T-cell (primary cell): ENCODE measurements at regions not wholly inside any gene's neighbourhood (a gene's known extent, or its start where the extent isn't known, plus 50 kb on each side); places are given as distances from the start of the nearest gene placed in this dataset.

Experiments used
- ATAC-seq, 4 experiments: fragments of 200-7000 bp in 3 of 4; fragments of 150-1000 bp in 1 of 4; cut with Tn5 transposase; replicated peaks in 1 of 4; 1 replicate in 3 of 4; 2 replicates in 1 of 4; pipeline ENCODE4 v1.10.0; 2021; ENCODE audit warnings: moderate library complexity in 3 of 4, mild to moderate bottlenecking in 2 of 4, moderate number of reproducible peaks in 1 of 4
- CTCF ChIA-PET, 2 donors: fragments of 300-600 bp; sonication (Branson Sonifier 250); formaldehyde crosslinking; loops; one replicate each; lab custom pipeline; 2022; ENCODE audit warnings: antibody characterized with exemption in 2 of 2; lab: Charles Lee
- POLR2A ChIA-PET, 2 donors: fragments of 300-600 bp; sonication (Branson Sonifier 250); formaldehyde crosslinking; loops; one replicate each; lab custom pipeline; 2022; ENCODE audit warnings: antibody characterized with exemption in 2 of 2; lab: Charles Lee
- DNase-seq, 35 experiments: peaks; one replicate each; pipeline versions ENCODE4 v3.0.0 to v3.0.0-alpha.2; 2013 to 2023
- H3K27ac ChIP-seq: one replicate; pipeline ENCODE4 v1.5.1; 2013; ENCODE audit warnings: low read length
- H3K27me3 ChIP-seq, 2 experiments: replicated peaks in 1 of 2; 1 replicate in 1 of 2; 2 replicates in 1 of 2; pipeline versions ENCODE4 v1.6.1 to v1.7.0; 2013; ENCODE audit warnings: low read length in 1 of 2, mixed read lengths in 1 of 2; ENCODE audit not compliant: control insufficient read depth in 2 of 2, insufficient read depth in 2 of 2; ENCODE audit errors: extremely low read depth in 1 of 2
- H3K36me3 ChIP-seq, 2 donors: 1 replicate in 1 of 2; 2 replicates in 1 of 2; pipeline versions ENCODE4 v1.6.1 to v1.7.0; 2013; ENCODE audit warnings: low read length in 1 of 2; ENCODE audit not compliant: control insufficient read depth in 2 of 2, insufficient read depth in 1 of 2; ENCODE audit errors: extremely low read depth in 1 of 2
- H3K4me1 ChIP-seq, 2 experiments: 1 replicate in 1 of 2; 2 replicates in 1 of 2; pipeline versions ENCODE4 v1.6.1 to v1.7.0; 2013; ENCODE audit warnings: low read length in 2 of 2, mixed read lengths in 1 of 2; ENCODE audit not compliant: insufficient read depth in 2 of 2, control insufficient read depth in 1 of 2; ENCODE audit errors: extremely low read depth in 1 of 2
- H3K4me3 ChIP-seq, 2 donors: 1 replicate in 1 of 2; 2 replicates in 1 of 2; pipeline versions ENCODE4 v1.5.1 to v1.7.0; 2013; ENCODE audit warnings: mild to moderate bottlenecking in 2 of 2, low read length in 1 of 2, moderate library complexity in 1 of 2; ENCODE audit not compliant: control insufficient read depth in 1 of 2; ENCODE audit errors: extremely low read depth in 1 of 2
- H3K9me3 ChIP-seq: 2 replicates; pipeline ENCODE4 v1.7.0; 2013
- H3K27ac Mint-ChIP-seq, 2 donors: one replicate each; pipeline ENCODE4 v1.8.0; 2020 to 2021; ENCODE audit warnings: mild to moderate bottlenecking in 2 of 2, mixed read lengths in 2 of 2
- H3K27me3 Mint-ChIP-seq, 2 donors: one replicate each; pipeline ENCODE4 v1.8.0; 2021 to 2022; ENCODE audit warnings: mixed read lengths in 2 of 2
- H3K36me3 Mint-ChIP-seq: one replicate; pipeline ENCODE4 v1.8.0; 2021; ENCODE audit warnings: mixed read lengths
- H3K4me1 Mint-ChIP-seq, 3 donors: one replicate each; pipeline ENCODE4 v1.8.0; 2020 to 2022; ENCODE audit warnings: mixed read lengths in 3 of 3, mild to moderate bottlenecking in 1 of 3
- H3K4me3 Mint-ChIP-seq, 3 donors: one replicate each; pipeline ENCODE4 v1.8.0; 2020 to 2022; ENCODE audit warnings: mild to moderate bottlenecking in 3 of 3, mixed read lengths in 3 of 3, moderate library complexity in 3 of 3
- H3K9me3 Mint-ChIP-seq, 3 donors: one replicate each; pipeline ENCODE4 v1.8.0; 2020 to 2022; ENCODE audit warnings: mixed read lengths in 3 of 3
- WGBS: methylation state at CpG from one replicate; pipeline ENCODE4 v1.1.5; 2013; ENCODE audit warnings: missing lambda C conversion rate; ENCODE audit not compliant: insufficient coverage; 5-methylcytosine and 5-hydroxymethylcytosine counted together

DNA sequence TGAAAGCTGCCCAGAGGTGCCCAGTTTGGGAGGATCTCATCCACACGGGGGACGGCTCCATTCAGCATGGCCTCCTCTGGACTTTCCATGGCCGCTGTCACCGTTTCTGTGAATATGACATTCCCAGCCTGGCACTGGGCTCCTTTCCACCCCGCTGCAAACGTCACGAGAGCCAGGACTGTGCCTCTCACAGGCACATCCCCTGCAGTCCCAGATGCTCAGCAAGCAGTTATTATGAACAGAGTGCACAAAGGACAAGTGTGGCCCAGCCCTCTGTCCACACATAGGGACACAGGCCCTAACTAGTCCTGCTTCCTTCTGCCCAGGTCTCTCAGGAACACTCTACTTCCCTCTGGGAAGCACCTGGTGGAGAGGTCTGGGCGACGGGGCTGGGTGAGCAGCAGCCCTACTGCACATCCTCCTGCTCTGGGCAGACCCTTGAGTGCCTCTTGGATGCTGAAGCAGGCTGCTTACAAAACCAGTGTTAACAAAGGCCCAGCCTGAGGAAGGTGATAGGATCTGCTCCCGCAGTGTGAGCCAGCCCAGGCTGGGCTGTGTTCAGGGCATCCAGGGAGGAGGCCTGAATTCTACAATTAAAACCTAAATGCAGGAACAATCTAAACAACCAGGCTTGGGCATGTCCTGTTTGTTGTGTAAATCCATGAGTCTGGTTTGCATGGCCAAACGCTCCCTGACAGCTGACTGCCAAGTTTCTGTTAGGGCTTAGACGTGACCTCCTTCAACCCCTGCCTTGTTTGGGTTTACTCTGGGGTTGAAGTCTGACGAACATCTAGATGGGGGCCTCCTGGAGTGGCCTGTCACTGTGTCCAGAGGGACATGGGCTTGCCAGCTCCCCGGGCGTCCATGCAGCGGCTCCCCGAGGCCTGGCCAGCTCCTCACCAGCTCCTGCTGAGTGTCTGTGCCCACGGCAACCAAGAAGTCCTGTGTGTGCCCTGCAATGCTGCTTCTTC lies 269.8 kb downstream of the GADD45G start:
- ChIA-PET CTCF (no interaction called here), POLR2A (no interaction called here)
- H3K27ac ChIP-seq: no peak overlapping the region
- no peak overlapping the region for H3K27ac Mint-ChIP-seq
- peaks cover 0 to 4% of the 10 kb centered on the region in 2 experiments for H3K27me3 ChIP-seq
- H3K4me3 Mint-ChIP-seq: no peak overlapping the region
- H3K36me3 Mint-ChIP-seq: no peaks in the 10 kb centered on the region
- WGBS: 80% methylated on average over 17 of the region's 18 CpGs
- H3K9me3 Mint-ChIP-seq: no peaks in the 10 kb centered on the region
- H3K4me3 ChIP-seq: no peak overlapping the region
- H3K4me1 Mint-ChIP-seq: no peaks in the 10 kb centered on the region
- ATAC-seq (no peak), DNase-seq (peak in 1 of 35 experiments; percentile 7)
- no peaks in the 10 kb centered on the region for H3K36me3 ChIP-seq
- H3K4me1 ChIP-seq: no peaks in the 10 kb centered on the region
- no peaks in the 10 kb centered on the region for H3K27me3 Mint-ChIP-seq
- no peaks in the 10 kb centered on the region for H3K9me3 ChIP-seq

DNA sequence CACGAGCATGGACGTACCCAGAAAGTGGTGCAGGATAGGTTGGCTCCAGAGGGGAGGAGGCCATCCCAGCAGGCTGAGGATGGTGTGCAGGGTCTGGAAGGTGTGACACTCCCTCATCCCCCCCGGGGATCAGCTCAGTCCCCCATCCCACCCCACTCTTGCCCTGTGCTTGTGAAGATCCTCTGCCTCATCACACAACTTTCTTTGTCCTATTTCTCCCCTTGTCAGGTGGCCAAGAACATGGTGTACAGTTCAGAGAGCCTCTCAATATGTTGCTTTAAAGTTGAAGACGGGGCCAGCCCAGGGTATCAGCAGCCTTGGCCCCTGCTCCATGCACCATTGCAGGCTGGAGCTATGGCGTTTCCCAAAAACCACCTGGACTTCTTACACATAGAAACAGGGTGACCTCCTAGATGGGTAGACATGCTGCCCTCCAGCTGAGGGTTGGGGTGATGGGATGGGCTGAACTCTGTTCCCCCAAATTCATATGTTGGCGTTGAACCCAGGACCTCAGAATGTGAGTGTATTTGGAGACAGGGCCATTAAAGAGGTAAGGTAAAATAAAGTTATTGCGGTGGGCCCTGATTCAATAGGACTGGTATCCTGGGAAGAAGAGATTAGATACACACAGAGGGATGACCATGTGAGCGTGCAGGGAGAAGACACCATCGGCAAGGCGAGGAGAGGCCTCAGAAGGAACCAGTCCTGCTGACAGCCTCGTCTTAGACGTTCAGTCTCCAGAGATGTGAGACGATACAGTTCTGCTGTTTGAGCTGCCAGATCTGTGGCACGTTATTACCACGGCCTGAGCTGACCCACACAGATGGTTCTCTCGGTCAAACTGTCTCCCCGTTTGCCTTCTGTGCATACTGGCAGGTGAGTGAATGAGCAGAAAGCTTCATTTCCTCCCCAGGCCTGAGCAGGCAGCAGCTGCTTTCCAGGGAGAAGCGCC lies 272.5 kb downstream of the GADD45G start:
- no peaks in the 10 kb centered on the region for H3K9me3 Mint-ChIP-seq
- Histone ChIP-seq H3K27ac (no peak overlapping the region), H3K27me3 (peaks cover 0 to under 1% of the 10 kb centered on the region in 2 experiments), H3K4me1 (no peaks in the 10 kb centered on the region), H3K4me3 (no peak overlapping the region), H3K9me3 (no peaks in the 10 kb centered on the region), H3K36me3 (no peaks in the 10 kb centered on the region)
- no peaks in the 10 kb centered on the region for H3K36me3 Mint-ChIP-seq
- no peak overlapping the region for H3K4me3 Mint-ChIP-seq
- ATAC-seq: no peak
- ChIA-PET POLR2A (interaction anchor here in 1 of 2 donors (0.6 kb wide), 1 partner anchor 10 kb away, joined by 3 read pairs; no protein-coding TSS in a partner anchor), CTCF (no interaction called here)
- H3K4me1 Mint-ChIP-seq: no peaks in the 10 kb centered on the region
- 84% methylated on average over 12 of the region's 18 CpGs for WGBS
- no peaks in the 10 kb centered on the region for H3K27me3 Mint-ChIP-seq
- peak in 2 of 35 experiments; percentile 2 to 3 for DNase-seq
- no peak overlapping the region for H3K27ac Mint-ChIP-seq

DNA sequence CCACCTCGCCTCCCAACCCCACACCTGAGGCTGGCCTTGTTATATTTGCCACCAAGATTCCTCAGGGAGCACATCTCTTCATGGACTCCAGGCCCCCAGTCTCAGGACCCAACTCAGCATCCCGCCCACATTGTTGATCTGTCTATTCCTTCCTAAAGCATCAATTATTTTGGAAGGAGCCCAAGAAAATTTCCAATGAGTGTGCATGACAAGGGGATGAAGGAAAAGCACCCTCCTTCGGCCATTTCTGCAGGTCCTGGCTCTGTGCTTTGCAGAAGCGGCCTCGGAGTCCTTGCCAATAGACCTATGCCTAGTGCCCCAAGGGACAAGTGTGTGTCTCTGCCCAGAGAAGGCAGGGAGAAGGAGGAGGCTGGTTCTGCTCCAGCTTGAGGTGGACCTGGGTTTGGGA lies 273.2 kb downstream of the GADD45G start:
- Histone ChIP-seq H3K27ac (no peak overlapping the region), H3K9me3 (no peaks in the 10 kb centered on the region), H3K27me3 (no peaks in the 10 kb centered on the region), H3K36me3 (no peaks in the 10 kb centered on the region), H3K4me1 (peaks cover 0 to 4% of the 10 kb centered on the region in 2 experiments), H3K4me3 (no peak overlapping the region)
- DNase-seq (peak in 1 of 35 experiments; percentile 7), ATAC-seq (no peak)
- H3K4me1 Mint-ChIP-seq: no peaks in the 10 kb centered on the region
- H3K9me3 Mint-ChIP-seq: no peaks in the 10 kb centered on the region
- ChIA-PET CTCF (no interaction called here), POLR2A (no interaction called here)
- H3K4me3 Mint-ChIP-seq: no peak overlapping the region
- 80% methylated on average over 1 of the region's 5 CpGs for WGBS
- no peak overlapping the region for H3K27ac Mint-ChIP-seq
- H3K36me3 Mint-ChIP-seq: no peaks in the 10 kb centered on the region
- H3K27me3 Mint-ChIP-seq: no peaks in the 10 kb centered on the region

DNA sequence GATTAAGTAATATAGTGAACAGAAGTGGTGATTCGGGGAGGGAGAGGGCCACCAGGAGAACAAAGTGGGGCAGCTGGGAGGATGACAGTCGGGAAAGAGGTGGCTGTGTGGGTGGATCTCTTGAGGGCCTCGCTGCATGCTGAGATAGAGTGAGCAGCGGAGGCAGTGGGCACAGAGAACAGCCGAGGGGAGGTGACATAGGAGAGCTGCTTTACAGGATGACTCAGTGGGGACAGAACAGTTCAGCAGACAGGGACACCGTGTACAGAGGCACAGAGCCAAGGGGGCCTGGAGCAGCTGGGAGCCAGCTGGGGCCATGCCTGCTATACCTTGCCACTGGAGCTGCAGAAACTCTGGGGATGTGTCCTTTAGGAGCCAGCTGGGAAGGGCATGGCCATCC lies 273.9 kb downstream of the GADD45G start:
- ChIA-PET CTCF (no interaction called here), POLR2A (no interaction called here)
- Histone ChIP-seq H3K4me3 (no peak overlapping the region), H3K4me1 (peaks cover 0 to 4% of the 10 kb centered on the region in 2 experiments), H3K27ac (no peak overlapping the region), H3K27me3 (no peaks in the 10 kb centered on the region), H3K9me3 (no peaks in the 10 kb centered on the region), H3K36me3 (no peaks in the 10 kb centered on the region)
- Mint-ChIP-seq H3K27me3 (no peaks in the 10 kb centered on the region), H3K4me1 (no peaks in the 10 kb centered on the region), H3K9me3 (no peaks in the 10 kb centered on the region), H3K4me3 (no peak overlapping the region), H3K27ac (no peak overlapping the region), H3K36me3 (no peaks in the 10 kb centered on the region)
- DNase-seq: peak in 1 of 35 experiments; percentile 10
- no peak for ATAC-seq
- 71% methylated on average over 6 of the region's 6 CpGs for WGBS

DNA sequence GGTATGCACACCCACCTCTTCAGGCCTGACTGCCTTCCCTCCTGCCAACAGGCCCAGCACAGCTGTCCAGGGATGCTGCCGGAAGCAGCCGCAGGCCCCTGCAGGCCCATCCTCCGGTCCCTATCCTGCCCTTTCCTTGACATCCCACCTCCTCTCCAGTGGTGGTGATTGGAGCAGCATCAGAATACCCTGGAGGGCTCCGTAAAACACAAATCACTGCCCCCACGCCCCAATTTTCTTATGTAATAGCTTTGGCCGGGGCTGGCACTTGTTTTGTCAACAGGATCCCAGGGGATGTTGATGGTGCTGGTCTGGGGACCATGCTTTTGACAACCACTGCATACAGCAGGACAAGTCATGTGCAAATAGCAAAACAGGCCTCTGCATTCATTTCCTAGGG lies 274.5 kb downstream of the GADD45G start:
- no peaks in the 10 kb centered on the region for H3K36me3 ChIP-seq
- H3K27me3 Mint-ChIP-seq: no peaks in the 10 kb centered on the region
- POLR2A ChIA-PET: no interaction called here
- H3K27ac Mint-ChIP-seq: no peak overlapping the region
- no peaks in the 10 kb centered on the region for H3K4me1 Mint-ChIP-seq
- DNase-seq (no peak), ATAC-seq (peak in 1 of 4 experiments; percentile 29)
- H3K4me3 ChIP-seq: no peak overlapping the region
- H3K9me3 ChIP-seq: no peaks in the 10 kb centered on the region
- peaks cover 0 to 4% of the 10 kb centered on the region in 2 experiments for H3K4me1 ChIP-seq
- WGBS: no CpG with 5 or more reads among the region's 6 CpGs
- no peak overlapping the region for H3K4me3 Mint-ChIP-seq
- no peaks in the 10 kb centered on the region for H3K36me3 Mint-ChIP-seq
- no peak overlapping the region for H3K27ac ChIP-seq
- CTCF ChIA-PET: interaction anchor here in 1 of 2 donors (0.9 kb wide), 1 partner anchor 276 kb away, joined by 4 read pairs; no protein-coding TSS in a partner anchor
- no peaks in the 10 kb centered on the region for H3K27me3 ChIP-seq
- no peaks in the 10 kb centered on the region for H3K9me3 Mint-ChIP-seq

DNA sequence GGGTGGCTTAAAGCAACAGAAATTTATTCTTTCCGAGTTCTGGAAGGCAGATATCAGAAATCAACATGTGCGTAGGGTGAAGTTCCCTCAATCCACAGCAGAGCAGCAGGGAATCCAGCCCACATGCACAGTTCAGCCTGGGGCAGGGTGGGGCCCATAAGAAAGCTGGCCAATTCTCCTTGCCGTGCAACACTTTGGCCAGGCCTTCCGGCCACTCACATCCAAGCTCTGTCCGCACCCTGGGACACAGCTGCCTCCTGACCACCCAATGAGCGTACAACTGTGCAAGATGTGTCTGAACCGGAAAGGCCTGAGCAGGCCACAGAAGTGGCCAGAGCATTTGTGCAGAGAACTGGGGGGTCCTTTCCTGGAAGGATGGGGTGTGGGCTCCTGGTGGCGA lies 274.9 kb downstream of the GADD45G start:
- no peaks in the 10 kb centered on the region for H3K9me3 Mint-ChIP-seq
- CTCF ChIA-PET: interaction anchor here in 1 of 2 donors (0.9 kb wide), 1 partner anchor 277 kb away, joined by 4 read pairs; no protein-coding TSS in a partner anchor
- Histone ChIP-seq H3K9me3 (no peaks in the 10 kb centered on the region), H3K27ac (no peak overlapping the region), H3K27me3 (no peaks in the 10 kb centered on the region), H3K4me1 (peaks cover 0 to 4% of the 10 kb centered on the region in 2 experiments), H3K36me3 (no peaks in the 10 kb centered on the region), H3K4me3 (no peak overlapping the region)
- H3K27me3 Mint-ChIP-seq: no peaks in the 10 kb centered on the region
- no peak for DNase-seq
- ATAC-seq: no peak
- H3K36me3 Mint-ChIP-seq: no peaks in the 10 kb centered on the region
- POLR2A ChIA-PET: no interaction called here
- no peak overlapping the region for H3K4me3 Mint-ChIP-seq
- 97% methylated on average over 7 of the region's 8 CpGs for WGBS
- H3K27ac Mint-ChIP-seq: no peak overlapping the region
- no peaks in the 10 kb centered on the region for H3K4me1 Mint-ChIP-seq
